ENCODE measurements at regions not wholly inside any gene's neighbourhood (a gene's known extent, or its start where the extent isn't known, plus 50 kb on each side); places are given as distances from the start of the nearest gene placed in this dataset.

- Histone ChIP-seq H3K9ac (replicated peaks; ENCODE audit: extremely low read depth, insufficient read depth, low read length) (no peak overlapping the region), H3K36me3 (ENCODE audit: control insufficient read depth in 2 of 2, extremely low read depth in 1 of 2, insufficient read depth in 2 of 2, low read length in 2 of 2) (no peaks in the 10 kb centered on the region), H4K20me1 (replicated peaks; ENCODE audit: control insufficient read depth, extremely low read depth, insufficient read depth, low read length) (no peaks in the 10 kb centered on the region), H3K4me3 (replicated peaks in 1 of 3; ENCODE audit: insufficient read depth in 1 of 3, low read depth in 1 of 3, low read length in 3 of 3) (no peak overlapping the region), H3K9me3 (replicated peaks; ENCODE audit: control insufficient read depth, insufficient read depth, low read length) (no peaks in the 10 kb centered on the region), H3K4me1 (ENCODE audit: control insufficient read depth, extremely low read depth, insufficient read depth, low read length) (no peaks in the 10 kb centered on the region), H3K27me3 (ENCODE audit: control insufficient read depth in 2 of 2, insufficient read depth in 2 of 2, low read length in 2 of 2) (no peaks in the 10 kb centered on the region), H2AFZ (ENCODE audit: low read depth, low read length) (no peak overlapping the region), H3K79me2 (ENCODE audit: control insufficient read depth, insufficient read depth, low read length) (no peaks in the 10 kb centered on the region), H3K27ac (ENCODE audit: insufficient read depth, low read depth, low read length) (no peak overlapping the region), H3K9me1 (replicated peaks; ENCODE audit: control insufficient read depth, extremely low read depth, insufficient read depth, low read length) (no peaks in the 10 kb centered on the region), H3K4me2 (ENCODE audit: insufficient read depth, low read length) (no peak overlapping the region)
- BruUV-seq (replicated peaks), result no TSS peak
- TF ChIP-seq CTCF (IDR thresholded peaks at IDR 0.05; ENCODE audit: extremely low read depth in 1 of 2, insufficient read depth in 1 of 2, low read depth in 1 of 2, low read length in 2 of 2), result no peak
- TF ChIP-seq EZH2 (IDR thresholded peaks at IDR 0.05; ENCODE audit: borderline replicate concordance, low read depth, low read length, severe bottlenecking), result no peak
- no peak for TF ChIP-seq POLR2AphosphoS5 (IDR thresholded peaks at IDR 0.05; ENCODE audit: insufficient read depth, low read depth, low read length)
- TF ChIP-seq JUN (IDR thresholded peaks at IDR 0.05; ENCODE audit: borderline replicate concordance, insufficient read depth, insufficient read length, low read depth), result no peak
- no peak for TF ChIP-seq MAX (IDR thresholded peaks at IDR 0.05; ENCODE audit: insufficient read depth, insufficient read length)
- TF ChIP-seq GATA2 (IDR thresholded peaks at IDR 0.05; ENCODE audit: insufficient read depth, insufficient read length, low read depth, low read length), result no peak
- TF ChIP-seq FOS (IDR thresholded peaks at IDR 0.05; ENCODE audit: borderline replicate concordance, insufficient read depth, low read length), result no peak
- no peak for TF ChIP-seq MYC (IDR thresholded peaks at IDR 0.05; ENCODE audit: low read depth, low read length)
- no peak for TF ChIP-seq POLR2A (IDR thresholded peaks at IDR 0.05; ENCODE audit: low read depth, low read length)
- POLR2A ChIA-PET, result no interaction called here
- FAIRE-seq, result no peak
- dilution Hi-C loops (cut with MboI; ENCODE audit: extremely low pct_ligation_motif_present, low sequenced_read_pairs), result no loop called here
- DNase-seq (ENCODE audit: low read depth, low spot score), result no peak
- CTCF ChIA-PET, result no interaction called here
- intact Hi-C loops (cut with micrococcal nuclease), result no loop called here
Observed at GRCh38 chr1:195617106-195617505, 991.1 kb downstream of the KCNT2 start.
